ENCODE measurements at regions not wholly inside any gene's neighbourhood (a gene's known extent, or its start where the extent isn't known, plus 50 kb on each side); places are given as distances from the start of the nearest gene placed in this dataset.

DNA sequence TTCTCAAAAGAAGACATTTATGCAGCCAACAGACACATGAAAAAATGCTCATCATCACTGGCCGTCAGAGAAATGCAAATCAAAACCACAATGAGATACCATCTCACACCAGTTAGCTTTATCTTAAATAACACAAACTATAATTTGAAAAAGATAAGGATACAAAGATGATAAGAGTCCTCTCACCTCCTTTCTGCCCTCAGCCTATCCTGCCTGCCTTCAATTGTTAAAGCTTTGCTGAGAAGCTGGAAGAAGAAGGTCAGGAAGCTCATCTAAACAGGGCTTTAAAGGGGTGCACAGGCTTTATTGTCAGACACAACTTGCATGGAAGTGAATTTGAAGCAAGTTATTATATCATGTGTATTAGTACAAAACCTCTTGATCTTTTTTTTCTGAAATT lies 676.3 kb upstream of the GOT2 start:
- TF ChIP-seq POLR2AphosphoS5 (IDR thresholded peaks at IDR 0.05; ENCODE audit: low read depth, low read length) = no peak
- no peak for TF ChIP-seq SIN3A (IDR thresholded peaks at IDR 0.05; ENCODE audit: borderline replicate concordance, insufficient read depth, low read length)
- no peak for TF ChIP-seq TAF1 (IDR thresholded peaks at IDR 0.05; ENCODE audit: borderline replicate concordance, insufficient read depth, low read length)
- no peak for TF ChIP-seq FOXP2 (optimal IDR thresholded peaks at IDR 0.05; ENCODE audit: borderline replicate concordance, extremely low read depth, extremely low read length, insufficient read depth)
- TF ChIP-seq, protein P1, sequence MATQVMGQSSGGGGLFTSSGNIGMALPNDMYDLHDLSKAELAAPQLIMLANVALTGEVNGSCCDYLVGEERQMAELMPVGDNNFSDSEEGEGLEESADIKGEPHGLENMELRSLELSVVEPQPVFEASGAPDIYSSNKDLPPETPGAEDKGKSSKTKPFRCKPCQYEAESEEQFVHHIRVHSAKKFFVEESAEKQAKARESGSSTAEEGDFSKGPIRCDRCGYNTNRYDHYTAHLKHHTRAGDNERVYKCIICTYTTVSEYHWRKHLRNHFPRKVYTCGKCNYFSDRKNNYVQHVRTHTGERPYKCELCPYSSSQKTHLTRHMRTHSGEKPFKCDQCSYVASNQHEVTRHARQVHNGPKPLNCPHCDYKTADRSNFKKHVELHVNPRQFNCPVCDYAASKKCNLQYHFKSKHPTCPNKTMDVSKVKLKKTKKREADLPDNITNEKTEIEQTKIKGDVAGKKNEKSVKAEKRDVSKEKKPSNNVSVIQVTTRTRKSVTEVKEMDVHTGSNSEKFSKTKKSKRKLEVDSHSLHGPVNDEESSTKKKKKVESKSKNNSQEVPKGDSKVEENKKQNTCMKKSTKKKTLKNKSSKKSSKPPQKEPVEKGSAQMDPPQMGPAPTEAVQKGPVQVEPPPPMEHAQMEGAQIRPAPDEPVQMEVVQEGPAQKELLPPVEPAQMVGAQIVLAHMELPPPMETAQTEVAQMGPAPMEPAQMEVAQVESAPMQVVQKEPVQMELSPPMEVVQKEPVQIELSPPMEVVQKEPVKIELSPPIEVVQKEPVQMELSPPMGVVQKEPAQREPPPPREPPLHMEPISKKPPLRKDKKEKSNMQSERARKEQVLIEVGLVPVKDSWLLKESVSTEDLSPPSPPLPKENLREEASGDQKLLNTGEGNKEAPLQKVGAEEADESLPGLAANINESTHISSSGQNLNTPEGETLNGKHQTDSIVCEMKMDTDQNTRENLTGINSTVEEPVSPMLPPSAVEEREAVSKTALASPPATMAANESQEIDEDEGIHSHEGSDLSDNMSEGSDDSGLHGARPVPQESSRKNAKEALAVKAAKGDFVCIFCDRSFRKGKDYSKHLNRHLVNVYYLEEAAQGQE (IDR thresholded peaks at IDR 0.05; ENCODE audit: insufficient read depth in 1 of 2, low read depth in 2 of 2, low read length in 2 of 2) = no peak

DNA sequence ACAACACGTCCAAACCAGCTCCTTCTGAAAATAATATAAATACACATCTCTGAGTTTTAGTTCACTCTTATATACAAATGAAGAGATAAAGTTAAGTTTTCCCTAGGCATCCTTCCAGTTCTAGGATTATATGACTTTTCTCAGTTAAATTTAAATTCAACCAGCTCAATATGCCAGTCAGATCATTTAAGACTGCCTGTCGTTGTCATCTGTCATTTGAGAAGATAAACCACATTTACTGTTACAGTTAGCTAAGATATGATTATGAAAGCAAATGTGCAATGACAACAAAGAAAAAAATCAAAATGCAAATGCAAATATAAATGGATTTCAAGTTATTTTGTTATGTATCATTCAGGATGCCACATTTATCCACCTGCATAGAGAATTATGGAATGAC lies 671.7 kb upstream of the GOT2 start:
- TF ChIP-seq FOXP2 (optimal IDR thresholded peaks at IDR 0.05; ENCODE audit: borderline replicate concordance, extremely low read depth, extremely low read length, insufficient read depth) = no peak
- TF ChIP-seq, protein P1 (IDR thresholded peaks at IDR 0.05; ENCODE audit: insufficient read depth in 1 of 2, low read depth in 2 of 2, low read length in 2 of 2) = no peak
- TF ChIP-seq SIN3A (IDR thresholded peaks at IDR 0.05; ENCODE audit: borderline replicate concordance, insufficient read depth, low read length) = no peak
- TF ChIP-seq POLR2AphosphoS5 (IDR thresholded peaks at IDR 0.05; ENCODE audit: low read depth, low read length) = no peak

DNA sequence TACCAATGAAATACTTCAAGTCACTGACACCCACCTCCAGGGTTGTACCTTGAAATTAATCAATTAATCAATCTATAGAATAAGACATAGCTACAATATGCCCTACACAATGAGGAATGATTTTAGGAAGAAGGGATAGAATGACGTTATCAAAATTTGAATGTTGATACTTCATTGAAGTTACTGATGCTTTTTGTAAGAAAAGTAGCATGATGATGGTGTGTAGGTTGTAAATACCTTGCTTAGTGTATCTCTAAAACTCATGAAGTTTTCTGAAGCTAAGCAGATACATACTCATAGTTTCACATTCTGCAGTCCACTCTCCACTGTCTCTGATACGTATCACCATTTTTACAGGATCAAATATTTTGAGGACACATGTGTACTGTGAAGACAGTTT lies 670.4 kb upstream of the GOT2 start:
- TF ChIP-seq, protein P1 (IDR thresholded peaks at IDR 0.05; ENCODE audit: insufficient read depth in 1 of 2, low read depth in 2 of 2, low read length in 2 of 2) = no peak
- TF ChIP-seq POLR2AphosphoS5 (IDR thresholded peaks at IDR 0.05; ENCODE audit: low read depth, low read length) (no peak), TAF1 (IDR thresholded peaks at IDR 0.05; ENCODE audit: borderline replicate concordance, insufficient read depth, low read length) (no peak), FOXP2 (optimal IDR thresholded peaks at IDR 0.05; ENCODE audit: borderline replicate concordance, extremely low read depth, extremely low read length, insufficient read depth) (no peak), SIN3A (IDR thresholded peaks at IDR 0.05; ENCODE audit: borderline replicate concordance, insufficient read depth, low read length) (no peak)

DNA sequence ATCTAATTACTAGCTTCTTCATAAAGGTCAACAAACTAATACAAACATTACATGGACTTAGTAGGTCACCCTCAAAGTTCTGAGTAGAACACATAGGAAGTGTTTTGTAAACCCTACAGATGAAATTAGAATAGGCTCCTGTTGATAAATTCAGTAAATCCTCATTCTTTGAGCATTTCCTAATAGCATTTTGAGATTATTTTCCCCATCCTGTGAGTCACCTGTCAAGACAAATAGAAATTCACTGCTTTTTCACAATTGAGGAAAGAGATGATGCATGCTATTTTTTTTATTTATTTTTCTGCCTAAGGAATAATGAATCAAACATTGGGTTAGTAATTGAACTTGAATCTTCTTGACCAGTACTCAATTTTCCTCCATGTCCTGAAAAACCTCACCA lies 666.7 kb upstream of the GOT2 start:
- TF ChIP-seq, protein P1 (IDR thresholded peaks at IDR 0.05; ENCODE audit: insufficient read depth in 1 of 2, low read depth in 2 of 2, low read length in 2 of 2) = no peak
- no peak for TF ChIP-seq TAF1 (IDR thresholded peaks at IDR 0.05; ENCODE audit: borderline replicate concordance, insufficient read depth, low read length)
- no peak for TF ChIP-seq FOXP2 (optimal IDR thresholded peaks at IDR 0.05; ENCODE audit: borderline replicate concordance, extremely low read depth, extremely low read length, insufficient read depth)
- no peak for TF ChIP-seq POLR2AphosphoS5 (IDR thresholded peaks at IDR 0.05; ENCODE audit: low read depth, low read length)
- TF ChIP-seq SIN3A (IDR thresholded peaks at IDR 0.05; ENCODE audit: borderline replicate concordance, insufficient read depth, low read length) = no peak

DNA sequence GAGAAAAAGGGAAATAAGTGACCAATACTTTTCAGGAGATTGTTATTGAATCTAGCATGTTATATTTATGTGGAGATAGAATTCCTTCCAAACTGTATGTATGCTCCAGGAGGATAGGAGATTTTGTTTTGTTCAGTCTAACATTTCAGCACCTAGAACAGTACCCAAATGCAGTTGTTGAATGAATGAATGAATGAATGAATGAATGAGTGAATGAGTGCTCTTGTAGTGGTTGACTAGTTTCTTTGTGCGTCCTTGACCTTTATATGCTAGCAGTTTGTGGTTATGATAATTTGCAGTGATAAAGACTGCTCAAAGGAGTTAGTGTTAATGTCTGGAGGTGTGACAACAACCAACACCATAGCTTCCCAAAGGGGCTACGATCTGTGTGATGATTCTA lies 663.5 kb upstream of the GOT2 start:
- TF ChIP-seq FOXP2 (optimal IDR thresholded peaks at IDR 0.05; ENCODE audit: borderline replicate concordance, extremely low read depth, extremely low read length, insufficient read depth) = no peak
- no peak for TF ChIP-seq SIN3A (IDR thresholded peaks at IDR 0.05; ENCODE audit: borderline replicate concordance, insufficient read depth, low read length)
- TF ChIP-seq, protein P1 (IDR thresholded peaks at IDR 0.05; ENCODE audit: insufficient read depth in 1 of 2, low read depth in 2 of 2, low read length in 2 of 2) = peak; percentile 58 to 83; a peak in 3 of 4 replicates
- no peak for TF ChIP-seq POLR2AphosphoS5 (IDR thresholded peaks at IDR 0.05; ENCODE audit: low read depth, low read length)
- TF ChIP-seq TAF1 (IDR thresholded peaks at IDR 0.05; ENCODE audit: borderline replicate concordance, insufficient read depth, low read length) = no peak

All from PFSK-1 (cell line).